HEK293 (cell line): ENCODE measurements at regions not wholly inside any gene's neighbourhood (a gene's known extent, or its start where the extent isn't known, plus 50 kb on each side); places are given as distances from the start of the nearest gene placed in this dataset.
"Not testable (repeated sequence)": the region's sequence is repeated elsewhere in the genome, so short reads cannot be mapped to it uniquely, and the experiment has no call there.

Source experiments
- CTCF ChIA-PET: fragments of 350-600 bp; formaldehyde crosslinking; extraction: SDS; loops from one replicate; lab custom pipeline; 2021; ENCODE audit warnings: antibody characterized with exemption; lab: Yijun Ruan, JAX
- POLR2A ChIA-PET: fragments of 300-600 bp; formaldehyde crosslinking; extraction: SDS; loops from one replicate; lab custom pipeline; 2020; ENCODE audit warnings: antibody characterized with exemption, inconsistent platforms; lab: Yijun Ruan, JAX
- H3K27ac ChIP-seq: fragments of 200-500 bp; sonication (Bioruptor generic); 2 replicates; pipeline ENCODE4 v1.5.1; 2014; ENCODE audit warnings: low read depth, low read length, control low read depth, inconsistent platforms; ENCODE audit errors: extremely low read depth
- H3K36me3 ChIP-seq, 2 experiments: fragments of 200-500 bp in 1 of 2; sonication (Bioruptor generic) in 1 of 2; 1 replicate in 1 of 2; 2 replicates in 1 of 2; pipeline ENCODE4 v1.5.1; 2014 to 2017; ENCODE audit warnings: inconsistent platforms in 2 of 2, low read length in 2 of 2; ENCODE audit not compliant: control insufficient read depth in 2 of 2, insufficient read depth in 1 of 2
- H3K4me1 ChIP-seq: fragments of 200-500 bp; sonication (Bioruptor generic); 2 replicates; pipeline ENCODE4 v1.5.1; 2014; ENCODE audit warnings: mild to moderate bottlenecking, low read length, inconsistent platforms; ENCODE audit not compliant: control insufficient read depth, insufficient read depth
- H3K4me3 ChIP-seq: 2 replicates; pipeline ENCODE4 v1.5.1; 2011; ENCODE audit warnings: low read depth, mild to moderate bottlenecking, control low read depth, low read length, moderate library complexity
- H3K9me3 ChIP-seq: fragments of 200-500 bp; sonication (Bioruptor generic); 2 replicates; pipeline ENCODE4 v1.5.1; 2014; ENCODE audit warnings: low read depth, low read length, inconsistent platforms; ENCODE audit not compliant: control insufficient read depth, insufficient read depth
- MYNN ChIP-seq: fragments of 450-650 bp; formaldehyde crosslinking; IDR thresholded peaks from 2 replicates; pipeline ENCODE4 v1.5.1; 2016; ENCODE audit warnings: missing biosample characterization, missing genetic modification characterization, borderline replicate concordance
- ZBTB49 ChIP-seq: fragments of 450-650 bp; formaldehyde crosslinking; IDR thresholded peaks from 2 replicates; pipeline ENCODE4 v1.5.1; 2016; ENCODE audit warnings: missing biosample characterization, missing genetic modification characterization, low read depth
- ZBTB6 ChIP-seq: fragments of 450-650 bp; formaldehyde crosslinking; IDR thresholded peaks from 2 replicates; pipeline ENCODE4 v1.5.1; 2017; ENCODE audit warnings: missing biosample characterization, missing genetic modification characterization
- ZNF132 ChIP-seq: fragments of 450-650 bp; formaldehyde crosslinking; IDR thresholded peaks from 2 replicates; pipeline ENCODE4 v1.5.1; 2017; ENCODE audit warnings: missing biosample characterization, missing genetic modification characterization, borderline replicate concordance
- ZNF184 ChIP-seq: fragments of 450-650 bp; IDR thresholded peaks from 2 replicates; pipeline ENCODE4 v1.5.1; 2018; ENCODE audit warnings: missing biosample characterization, mild to moderate bottlenecking, missing genetic modification characterization
- ZNF211 ChIP-seq: fragments of 450-650 bp; formaldehyde crosslinking; IDR thresholded peaks from 2 replicates; pipeline ENCODE4 v1.5.1; 2016; ENCODE audit warnings: low read depth, missing biosample characterization, missing genetic modification characterization
- ZNF214 ChIP-seq: fragments of 450-650 bp; formaldehyde crosslinking; IDR thresholded peaks from 2 replicates; pipeline ENCODE4 v1.5.1; 2017; ENCODE audit warnings: missing biosample characterization, mild to moderate bottlenecking, missing genetic modification characterization, borderline replicate concordance
- ZNF621 ChIP-seq: fragments of 450-650 bp; formaldehyde crosslinking; IDR thresholded peaks from 2 replicates; pipeline ENCODE4 v1.5.1; 2017; ENCODE audit warnings: missing biosample characterization, missing genetic modification characterization
- ZNF707 ChIP-seq: fragments of 450-650 bp; formaldehyde crosslinking; IDR thresholded peaks from 2 replicates; pipeline ENCODE4 v1.5.1; 2016; ENCODE audit warnings: missing biosample characterization, missing genetic modification characterization
- TF ChIP-seq, protein P1 (sequence below): fragments of 450-650 bp; formaldehyde crosslinking; IDR thresholded peaks from 2 replicates; pipeline ENCODE4 v1.5.1; 2016; ENCODE audit warnings: missing biosample characterization, missing genetic modification characterization, borderline replicate concordance

DNA sequence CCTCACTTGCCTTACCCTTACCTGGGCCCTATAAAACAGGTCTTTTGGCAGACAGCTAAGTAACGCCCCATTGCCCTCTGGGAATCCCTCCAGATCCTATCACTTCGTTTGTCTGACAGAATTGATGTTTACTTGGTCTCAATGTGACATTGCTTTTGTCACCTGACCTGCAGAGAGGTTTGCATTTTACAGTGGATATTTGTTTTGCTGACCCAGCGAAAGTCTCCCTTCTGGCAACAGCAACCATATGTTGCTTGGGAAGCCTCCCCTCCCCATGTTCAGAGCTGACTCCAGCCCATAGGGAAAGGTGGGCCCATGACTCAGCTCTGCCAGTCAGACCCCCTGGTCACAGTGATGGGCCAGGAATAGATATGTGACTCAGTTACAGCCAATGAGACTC is 54.0 kb upstream of the LARP1 start (continued):
- TF ChIP-seq, protein P1, sequence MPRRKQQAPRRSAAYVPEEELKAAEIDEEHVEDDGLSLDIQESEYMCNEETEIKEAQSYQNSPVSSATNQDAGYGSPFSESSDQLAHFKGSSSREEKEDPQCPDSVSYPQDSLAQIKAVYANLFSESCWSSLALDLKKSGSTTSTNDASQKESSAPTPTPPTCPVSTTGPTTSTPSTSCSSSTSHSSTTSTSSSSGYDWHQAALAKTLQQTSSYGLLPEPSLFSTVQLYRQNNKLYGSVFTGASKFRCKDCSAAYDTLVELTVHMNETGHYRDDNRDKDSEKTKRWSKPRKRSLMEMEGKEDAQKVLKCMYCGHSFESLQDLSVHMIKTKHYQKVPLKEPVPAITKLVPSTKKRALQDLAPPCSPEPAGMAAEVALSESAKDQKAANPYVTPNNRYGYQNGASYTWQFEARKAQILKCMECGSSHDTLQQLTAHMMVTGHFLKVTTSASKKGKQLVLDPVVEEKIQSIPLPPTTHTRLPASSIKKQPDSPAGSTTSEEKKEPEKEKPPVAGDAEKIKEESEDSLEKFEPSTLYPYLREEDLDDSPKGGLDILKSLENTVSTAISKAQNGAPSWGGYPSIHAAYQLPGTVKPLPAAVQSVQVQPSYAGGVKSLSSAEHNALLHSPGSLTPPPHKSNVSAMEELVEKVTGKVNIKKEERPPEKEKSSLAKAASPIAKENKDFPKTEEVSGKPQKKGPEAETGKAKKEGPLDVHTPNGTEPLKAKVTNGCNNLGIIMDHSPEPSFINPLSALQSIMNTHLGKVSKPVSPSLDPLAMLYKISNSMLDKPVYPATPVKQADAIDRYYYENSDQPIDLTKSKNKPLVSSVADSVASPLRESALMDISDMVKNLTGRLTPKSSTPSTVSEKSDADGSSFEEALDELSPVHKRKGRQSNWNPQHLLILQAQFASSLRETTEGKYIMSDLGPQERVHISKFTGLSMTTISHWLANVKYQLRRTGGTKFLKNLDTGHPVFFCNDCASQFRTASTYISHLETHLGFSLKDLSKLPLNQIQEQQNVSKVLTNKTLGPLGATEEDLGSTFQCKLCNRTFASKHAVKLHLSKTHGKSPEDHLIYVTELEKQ: no peak
- no peak for TF ChIP-seq ZNF132 (tag by site-specific recombination)
- no peak for TF ChIP-seq ZBTB49 (tag by site-specific recombination)

DNA sequence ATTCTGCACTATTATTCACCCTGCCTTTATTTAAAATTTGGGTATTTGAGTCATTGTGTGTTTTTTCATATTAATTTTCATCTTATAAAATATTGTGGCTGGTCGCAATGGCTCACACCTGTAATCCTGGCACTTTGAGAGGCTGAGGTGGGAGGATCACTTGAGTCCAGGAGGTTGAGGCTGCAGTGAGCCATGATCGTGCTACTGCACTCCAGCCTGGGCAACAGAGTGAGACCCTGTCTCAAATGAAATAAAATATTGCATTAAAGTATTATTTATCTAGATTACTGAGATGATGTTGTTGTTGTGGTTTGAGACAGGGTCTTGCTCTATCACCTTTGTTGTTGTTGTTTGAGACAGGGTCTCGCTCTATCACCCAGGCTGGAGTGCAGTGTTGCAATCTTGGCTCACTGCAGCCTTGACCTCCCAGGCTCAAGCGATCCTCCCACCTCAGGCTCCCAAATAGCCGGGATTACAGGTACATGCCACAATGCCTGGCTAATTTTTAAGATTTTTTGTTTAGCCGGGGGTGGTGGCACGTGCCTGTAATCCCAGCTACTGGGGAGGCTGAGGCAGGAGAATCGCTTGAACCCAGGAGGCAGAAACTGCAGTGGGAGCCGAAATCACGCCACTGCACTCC is 54.8 kb upstream of the LARP1 start:
- H3K27ac ChIP-seq, H3K36me3 ChIP-seq, H3K4me3 ChIP-seq, H3K9me3 ChIP-seq, H3K4me1 ChIP-seq, POLR2A ChIA-PET: not testable (repeated sequence)
- TF ChIP-seq ZBTB6: peak; percentile 15; the same call in 1 of the 2 replicates
- CTCF ChIA-PET: interaction anchor here (0.7 kb wide), 1 partner anchor 272 kb away, joined by 4 read pairs; no protein-coding TSS in a partner anchor

DNA sequence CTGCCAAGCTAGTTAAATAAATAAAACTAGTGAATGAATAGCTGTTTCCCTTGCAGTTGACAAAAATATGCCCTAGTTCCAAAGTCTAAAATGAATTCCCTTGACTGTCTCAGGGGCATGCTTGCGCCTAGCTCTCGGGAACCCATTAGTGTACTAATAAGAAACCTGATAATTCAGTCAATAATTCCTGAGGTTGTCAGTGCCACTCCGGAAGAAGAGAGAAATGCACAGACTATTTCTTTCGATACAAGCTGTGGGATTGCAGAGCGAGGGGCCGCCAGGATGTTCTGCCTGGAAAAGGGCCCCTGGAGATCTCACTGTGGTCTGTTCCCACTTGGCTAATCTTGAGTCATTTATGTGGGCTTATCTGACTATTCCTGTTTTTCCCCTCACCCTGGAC is 56.4 kb upstream of the LARP1 start:
- ChIA-PET POLR2A (no interaction called here), CTCF (interaction anchor here (0.8 kb wide), 1 partner anchor 15 kb away, joined by 3 read pairs; no protein-coding TSS in a partner anchor)
- H3K4me3 ChIP-seq: no peak overlapping the region
- H3K36me3 ChIP-seq: no peaks in the 10 kb centered on the region
- H3K27ac ChIP-seq: no peak overlapping the region
- no peaks in the 10 kb centered on the region; the same call in 1 of the 2 replicates for H3K4me1 ChIP-seq
- no peaks in the 10 kb centered on the region; the same call in 1 of the 2 replicates for H3K9me3 ChIP-seq
- no peak for TF ChIP-seq ZNF621
- TF ChIP-seq ZNF184 (tag by site-specific recombination): no peak
- TF ChIP-seq ZNF707 (tag by site-specific recombination): no peak
- TF ChIP-seq MYNN (tag by site-specific recombination): no peak
- TF ChIP-seq, all 188 proteins: peak for 0

DNA sequence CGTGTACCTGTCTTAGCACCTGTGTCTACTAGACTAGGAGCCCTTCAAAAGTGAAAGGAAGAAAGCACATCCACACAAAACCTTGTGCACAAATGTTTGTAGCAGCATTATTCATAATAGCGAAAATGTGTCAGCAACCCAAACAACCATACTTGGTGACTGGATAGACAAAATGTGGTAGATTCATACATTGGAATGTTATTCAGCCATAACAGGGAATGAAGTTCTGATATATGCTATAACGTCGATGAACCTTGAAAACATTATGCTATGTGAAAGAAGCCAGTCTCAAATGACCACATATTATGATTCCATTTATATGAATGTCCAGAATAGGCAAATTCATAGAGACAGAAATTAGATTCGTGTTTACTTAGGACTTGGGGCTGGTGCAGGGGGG is 57.8 kb upstream of the LARP1 start:
- CTCF ChIA-PET: no interaction called here
- H3K9me3 ChIP-seq: no peaks in the 10 kb centered on the region; the same call in 1 of the 2 replicates
- H3K27ac ChIP-seq: no peak overlapping the region
- no peaks in the 10 kb centered on the region; the same call in 1 of the 2 replicates for H3K4me1 ChIP-seq
- no peak overlapping the region for H3K4me3 ChIP-seq
- POLR2A ChIA-PET: no interaction called here
- TF ChIP-seq ZNF211 (tag by site-specific recombination): no peak
- no peak for TF ChIP-seq ZNF214 (tag by site-specific recombination)
- no peaks in the 10 kb centered on the region for H3K36me3 ChIP-seq
